Heart left ventricle (tissue), 16 donors: ENCODE measurements at regions not wholly inside any gene's neighbourhood (a gene's known extent, or its start where the extent isn't known, plus 50 kb on each side); places are given as distances from the start of the nearest gene placed in this dataset.

Experiments
- ATAC-seq, 4 donors: fragments of 200-7000 bp; cut with Tn5 transposase; one replicate each; pipeline ENCODE4 v1.9.1; 2020 to 2022; ENCODE audit warnings: moderate library complexity in 4 of 4, mild to moderate bottlenecking in 3 of 4, moderate number of reproducible peaks in 1 of 4
- DNase-seq, 5 donors: peaks; one replicate each; pipeline ENCODE4 v3.0.0-alpha.2; 2020
- H3K27ac ChIP-seq, 12 donors: fragments of 200-600 bp; sonication (generic) in 4 of 12; one replicate each; pipeline versions ENCODE4 v1.5.0 to v1.8.0; 2016 to 2022; ENCODE audit warnings: mild to moderate bottlenecking in 2 of 12
- H3K27me3 ChIP-seq, 9 donors: fragments of 200-600 bp; sonication (generic) in 2 of 9; one replicate each; pipeline versions ENCODE4 v1.5.1 to v1.8.0; 2016 to 2022; ENCODE audit warnings: mild to moderate bottlenecking in 3 of 9
- H3K36me3 ChIP-seq, 9 donors: fragments of 200-600 bp; sonication (generic) in 2 of 9; one replicate each; pipeline versions ENCODE4 v1.5.0 to v1.8.0; 2018 to 2022; ENCODE audit warnings: mild to moderate bottlenecking in 2 of 9
- H3K4me1 ChIP-seq, 12 donors: fragments of 200-600 bp; sonication (generic) in 4 of 12; one replicate each; pipeline versions ENCODE4 v1.5.0 to v1.8.0; 2016 to 2022; ENCODE audit warnings: mild to moderate bottlenecking in 3 of 12
- H3K4me3 ChIP-seq, 12 donors: fragments of 200-600 bp; sonication (generic) in 4 of 12; one replicate each; pipeline versions ENCODE4 v1.5.0 to v1.8.0; 2017 to 2022; ENCODE audit warnings: mild to moderate bottlenecking in 9 of 12, moderate library complexity in 4 of 12
- H3K9me3 ChIP-seq, 12 donors: fragments of 200-600 bp; sonication (generic) in 4 of 12; one replicate each; pipeline versions ENCODE4 v1.5.0 to v1.8.0; 2016 to 2022; ENCODE audit warnings: mild to moderate bottlenecking in 1 of 12
- CTCF ChIP-seq, 12 donors: fragments of 200-600 bp; sonication (generic) in 4 of 12; IDR thresholded peaks; one replicate each; pipeline versions ENCODE4 v1.5.0 to v1.8.0; 2018 to 2022; ENCODE audit warnings: antibody characterized with exemption in 12 of 12, mild to moderate bottlenecking in 5 of 12
- POLR2A ChIP-seq, 2 donors: fragments of 450-650 bp; IDR thresholded peaks; one replicate each; pipeline ENCODE4 v1.6.1; 2017; ENCODE audit warnings: antibody characterized with exemption in 2 of 2, mild to moderate bottlenecking in 2 of 2, moderate library complexity in 2 of 2
- WGBS, 4 donors: extraction: QIAGEN DNeasy Blood & Tissue Kit in 2 of 4; methylation state at CpG; one replicate each; pipeline versions ENCODE4 v1.1.5 to v1.1.7; 2013 to 2018; 5-methylcytosine and 5-hydroxymethylcytosine counted together
- intact Hi-C, 10 donors: fragments of 100-400 bp; cut with DNase I; formaldehyde crosslinking; loops; one replicate each; pipeline versions ENCODE4 v1.11.1 to v1.14.2; 2022
- donor health status: ischemic (EF 13 %, LVEDD 7.1; RV severe dilation, severe dysfunction).
- donor health status: healthy with polysubstance abuse.
- donor health status: DM: no; HTN: yes; CAD: no.
- donor health status: DM: no; HTN: no; CAD: no.
- donor health status: ischemic (EF 25% LVEDD 6.9; RV normal size, moderate dysfunction).
- donor health status: ischemic (EF 25% LVEDD 5.7; RV mildly dilated, moderate dysfunction).
- donor health status: healthy.
- donor health status: DM: yes; HTN: yes; CAD: no.
- donor health status: ischemic (EF 35%, LVEDD 5.7; RV mildly dilated, moderate dysfunction).
- donor health status: nonischemic (EF 11% LVEDD 7.7; RV severe dilation, severe dysfunction).
- donor health status: DM: yes; HTN: yes; CAD: no.
- donor health status: PGD.
- donor health status: ischemic (EF 29% LVEDD 5.4; RV normal size, mild dysfunction).
- donor health status: nonischemic (EF 23%, LVEDD 6.1; RV moderate dilation, normal function).

- intact Hi-C loops = no loop called here
- Histone ChIP-seq H3K27me3 (no peaks in the 10 kb centered on the region), H3K4me3 (no peak overlapping the region), H3K4me1 (no peaks in the 10 kb centered on the region), H3K36me3 (no peaks in the 10 kb centered on the region), H3K9me3 (peaks cover 0 to 4% (median 0%) of the 10 kb centered on the region in 12 donors), H3K27ac (no peak overlapping the region)
- TF ChIP-seq POLR2A (IDR thresholded peaks at IDR 0.05) (no peak), CTCF (IDR thresholded peaks at IDR 0.05) (no peak)
- DNase-seq = no peak
- no peak for ATAC-seq
- 35 to 43% (median 36%) methylated on average over 3 of the region's 3 CpGs for WGBS, 4 donors
Observed at GRCh38 chr1:188669728-188670382, 1807.8 kb downstream of the BRINP3 start.

GRCh38 chr1:188670837-188671236, 1806.8 kb downstream of the BRINP3 start:
- WGBS, 4 donors = 89 to 97% (median 93%) methylated on average over 2 of the region's 2 CpGs
- DNase-seq (no peak), ATAC-seq (no peak)
- intact Hi-C loops = no loop called here
- TF ChIP-seq POLR2A (IDR thresholded peaks at IDR 0.05) (no peak), CTCF (IDR thresholded peaks at IDR 0.05) (no peak)
- peaks cover 0 to 4% (median 0%) of the 10 kb centered on the region in 12 donors for H3K9me3 ChIP-seq
- H3K36me3 ChIP-seq = no peaks in the 10 kb centered on the region
- no peaks in the 10 kb centered on the region for H3K4me1 ChIP-seq
- no peak overlapping the region for H3K4me3 ChIP-seq
- H3K27me3 ChIP-seq = no peaks in the 10 kb centered on the region
- no peak overlapping the region for H3K27ac ChIP-seq

- Histone ChIP-seq H3K4me3 (no peak overlapping the region), H3K27me3 (no peaks in the 10 kb centered on the region), H3K9me3 (peaks cover 0 to 4% (median 0%) of the 10 kb centered on the region in 12 donors), H3K36me3 (no peaks in the 10 kb centered on the region), H3K27ac (no peak overlapping the region), H3K4me1 (no peaks in the 10 kb centered on the region)
- intact Hi-C loops = no loop called here
- DNase-seq (no peak), ATAC-seq (no peak)
- TF ChIP-seq POLR2A (IDR thresholded peaks at IDR 0.05) = no peak
- TF ChIP-seq CTCF (IDR thresholded peaks at IDR 0.05) = no peak
Observed at GRCh38 chr1:188672153-188672552, 1805.5 kb downstream of the BRINP3 start.

GRCh38 chr1:188689542-188689941, 1788.1 kb downstream of the BRINP3 start:
- no peak for DNase-seq
- Histone ChIP-seq H3K36me3 (no peaks in the 10 kb centered on the region), H3K9me3 (peaks cover 0 to 3% (median 0%) of the 10 kb centered on the region in 12 donors), H3K4me3 (no peak overlapping the region), H3K4me1 (no peaks in the 10 kb centered on the region), H3K27me3 (no peaks in the 10 kb centered on the region), H3K27ac (no peak overlapping the region)
- TF ChIP-seq POLR2A (IDR thresholded peaks at IDR 0.05) (no peak), CTCF (IDR thresholded peaks at IDR 0.05) (no peak)
- no peak for ATAC-seq
- 61 to 73% (median 66%) methylated on average over 4 of the region's 4 CpGs for WGBS, 4 donors
- intact Hi-C loops = no loop called here
